ENCODE measurements at regions not wholly inside any gene's neighbourhood (a gene's known extent, or its start where the extent isn't known, plus 50 kb on each side); places are given as distances from the start of the nearest gene placed in this dataset.

GRCh38 chr13:40476175-40476958 is 190.1 kb downstream of the FOXO1 start:
- no peak for DNase-seq

DNA sequence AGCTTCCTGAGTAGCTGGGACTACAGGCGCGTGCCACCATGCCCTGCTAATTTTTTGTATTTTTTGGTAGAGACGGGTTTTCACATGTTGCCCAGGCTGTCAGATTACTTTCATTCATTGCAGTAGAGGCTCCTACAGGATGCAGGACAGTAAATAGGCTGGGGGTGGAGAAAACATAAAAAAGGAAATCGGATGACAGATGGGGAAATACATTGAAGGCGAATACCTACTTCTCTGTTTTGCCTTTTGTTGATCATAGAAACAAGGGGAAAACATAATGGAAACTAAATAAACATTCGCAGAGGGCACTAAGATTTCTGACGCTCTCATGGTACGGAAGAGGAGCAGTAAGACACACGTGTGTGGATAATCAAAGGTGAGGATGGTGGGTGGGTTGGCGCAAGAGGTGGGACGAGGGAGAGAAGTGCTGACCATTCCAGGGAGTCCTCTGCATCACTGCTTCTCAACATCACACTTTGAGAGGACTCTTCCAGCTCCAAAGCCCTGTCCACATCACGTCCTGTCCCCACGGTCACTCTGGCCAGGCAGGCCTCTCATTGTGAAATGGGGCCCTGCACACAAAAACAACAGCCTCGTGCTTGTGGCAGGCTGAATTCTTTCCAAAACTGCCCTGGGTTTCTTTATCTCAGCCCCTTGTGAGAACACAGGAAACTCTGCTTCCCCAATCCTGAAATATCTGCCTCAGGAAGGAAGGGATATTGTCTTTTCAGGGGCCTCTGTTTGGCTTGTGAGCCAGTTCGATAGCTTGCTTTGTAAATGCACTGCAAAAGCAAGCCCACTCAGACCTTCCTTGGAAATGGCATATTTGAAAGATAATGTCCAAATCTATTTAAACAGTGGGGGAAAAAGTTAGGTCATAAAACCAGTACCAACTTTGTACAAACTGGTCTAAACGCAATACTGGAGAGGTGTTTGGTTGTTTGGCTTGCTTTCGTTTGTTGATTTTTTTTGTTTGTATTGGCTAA is 188.5 kb downstream of the FOXO1 start:
- no peak for DNase-seq

DNA sequence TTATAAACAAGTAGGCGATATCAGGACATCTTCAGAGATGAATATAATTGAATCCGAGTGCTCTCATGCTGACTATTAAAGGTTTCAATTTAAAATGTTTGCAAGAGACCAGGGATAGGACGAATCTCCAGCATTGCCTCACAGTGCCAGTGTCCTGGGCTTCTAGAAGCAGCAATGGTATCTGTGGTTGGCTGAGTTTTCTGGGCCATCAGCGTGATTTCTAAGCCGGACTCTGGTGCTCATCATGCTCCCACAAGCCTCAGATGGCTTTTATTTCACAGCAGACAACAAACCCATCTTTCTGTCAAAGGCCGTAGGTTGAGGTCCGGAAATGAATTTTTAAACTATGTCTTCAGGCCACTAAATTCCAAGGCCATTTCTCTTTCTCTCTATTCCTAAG is 187.7 kb downstream of the FOXO1 start:
- no peak for DNase-seq

- DNase-seq: no peak
Measured at GRCh38 chr13:40479196-40479845, 187.1 kb downstream of the FOXO1 start.

DNA sequence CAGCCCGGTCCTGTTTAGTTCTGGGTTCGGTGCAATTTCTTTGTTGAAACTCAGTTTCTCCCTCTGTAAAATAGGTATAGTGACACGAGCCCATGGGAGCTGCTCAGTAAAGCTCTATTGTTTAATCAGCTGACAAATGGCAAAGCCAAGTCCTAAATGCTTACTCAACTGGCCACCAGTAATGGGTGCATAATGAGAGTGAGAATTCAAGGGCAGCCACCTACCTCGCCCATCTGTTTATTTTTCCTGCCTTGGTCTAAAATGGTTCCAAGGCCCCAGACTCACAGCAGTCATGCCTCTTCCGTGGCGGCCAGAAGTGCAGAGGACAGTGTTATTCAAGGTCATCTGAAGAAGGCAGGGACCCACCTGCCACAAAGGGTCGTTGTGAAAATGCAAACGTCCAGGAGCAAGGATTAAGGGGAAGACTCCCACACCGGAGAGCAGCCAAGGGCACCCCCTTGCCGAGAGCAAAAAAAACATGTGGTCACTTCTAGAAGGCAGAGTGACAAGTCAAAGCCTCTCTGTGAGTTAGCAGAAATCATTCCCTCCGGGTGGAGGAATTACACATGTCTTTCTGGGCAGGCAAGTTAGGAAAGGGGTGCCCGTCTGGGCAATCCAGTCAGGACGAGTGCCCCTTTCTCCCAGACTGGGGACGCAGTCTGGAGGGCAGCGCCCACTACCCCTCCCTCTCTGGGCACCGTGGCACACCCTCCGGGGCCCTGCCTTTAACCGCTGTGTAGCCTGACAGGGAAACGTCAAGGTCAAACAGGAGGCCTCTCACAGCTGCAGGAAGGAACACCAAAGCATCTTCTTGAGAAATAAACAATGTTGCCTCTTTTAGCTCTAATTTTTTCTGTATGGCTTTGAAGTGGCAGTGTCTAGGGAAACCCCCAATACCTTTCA is 186.2 kb downstream of the FOXO1 start:
- no peak for DNase-seq

GRCh38 chr13:40480915-40481516 is 185.4 kb downstream of the FOXO1 start:
- no peak for DNase-seq

GRCh38 chr13:40483601-40484000 is 182.8 kb downstream of the FOXO1 start:
- no peak for DNase-seq

DNA sequence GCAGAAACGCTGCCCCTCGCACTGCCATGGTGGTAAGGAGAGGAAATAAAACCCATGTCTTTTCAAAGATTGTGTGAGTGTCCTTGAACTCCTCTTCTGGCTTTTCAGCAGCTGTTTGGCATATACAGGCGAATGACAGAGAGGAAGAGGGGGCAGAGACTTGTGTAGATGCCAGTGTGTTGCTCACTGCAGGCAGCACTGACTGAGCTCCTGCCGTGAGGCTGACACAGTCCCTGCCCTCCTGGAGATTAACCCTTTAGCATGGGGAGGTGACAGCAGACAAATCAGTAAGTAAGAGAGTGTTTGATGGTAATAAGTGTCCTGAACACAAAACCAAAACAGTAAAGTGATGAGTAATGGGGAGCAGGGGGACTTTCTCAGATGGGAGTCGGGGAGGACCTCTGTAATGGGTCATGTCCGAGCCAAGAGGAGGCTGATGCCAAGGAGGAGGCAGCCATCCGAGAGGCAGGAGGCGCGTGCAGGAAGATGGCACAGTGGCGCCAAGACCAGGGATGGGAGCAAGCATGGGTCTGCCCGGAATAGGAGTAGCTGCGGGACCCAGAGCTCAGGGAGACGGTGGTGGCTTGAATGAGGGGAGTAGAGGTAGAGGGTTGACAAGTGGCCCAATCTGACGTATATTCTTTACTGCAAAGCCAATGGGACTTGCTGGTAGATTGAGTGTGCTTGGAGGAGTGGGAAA is 182.2 kb downstream of the FOXO1 start:
- DNase-seq: no peak

GRCh38 chr13:40484974-40485373 is 181.5 kb downstream of the FOXO1 start:
- no peak for DNase-seq

- DNase-seq: peak; percentile 65
Measured at GRCh38 chr13:40485611-40486517, 180.6 kb downstream of the FOXO1 start.

- no peak for DNase-seq
Measured at GRCh38 chr13:40486518-40487163, 179.8 kb downstream of the FOXO1 start.

- DNase-seq: no peak
Measured at GRCh38 chr13:40488869-40489391, 177.5 kb downstream of the FOXO1 start.

- DNase-seq: no peak
Measured at GRCh38 chr13:40490086-40490758, 176.2 kb downstream of the FOXO1 start.

GRCh38 chr13:40492511-40492910 is 173.9 kb downstream of the FOXO1 start:
- no peak for DNase-seq

DNA sequence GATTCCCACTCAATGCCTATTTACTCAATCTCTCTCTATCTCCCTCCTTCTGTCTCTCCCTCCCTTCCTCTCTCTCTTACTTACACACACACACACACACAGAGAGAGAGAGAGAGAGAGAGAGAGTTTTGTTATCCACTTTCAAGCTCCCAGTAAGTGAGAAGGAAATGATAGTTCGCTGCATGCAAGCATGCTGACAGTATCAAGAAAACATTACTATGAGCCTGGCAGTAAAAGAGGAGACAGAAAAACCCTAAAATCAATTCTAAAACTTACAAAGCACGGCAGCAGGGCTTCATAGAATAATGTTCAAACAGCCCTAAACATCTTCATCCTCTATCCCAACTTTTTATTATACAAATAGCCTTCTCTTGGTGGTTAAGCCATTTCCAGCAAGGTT is 171.9 kb downstream of the FOXO1 start:
- no peak for DNase-seq

DNA sequence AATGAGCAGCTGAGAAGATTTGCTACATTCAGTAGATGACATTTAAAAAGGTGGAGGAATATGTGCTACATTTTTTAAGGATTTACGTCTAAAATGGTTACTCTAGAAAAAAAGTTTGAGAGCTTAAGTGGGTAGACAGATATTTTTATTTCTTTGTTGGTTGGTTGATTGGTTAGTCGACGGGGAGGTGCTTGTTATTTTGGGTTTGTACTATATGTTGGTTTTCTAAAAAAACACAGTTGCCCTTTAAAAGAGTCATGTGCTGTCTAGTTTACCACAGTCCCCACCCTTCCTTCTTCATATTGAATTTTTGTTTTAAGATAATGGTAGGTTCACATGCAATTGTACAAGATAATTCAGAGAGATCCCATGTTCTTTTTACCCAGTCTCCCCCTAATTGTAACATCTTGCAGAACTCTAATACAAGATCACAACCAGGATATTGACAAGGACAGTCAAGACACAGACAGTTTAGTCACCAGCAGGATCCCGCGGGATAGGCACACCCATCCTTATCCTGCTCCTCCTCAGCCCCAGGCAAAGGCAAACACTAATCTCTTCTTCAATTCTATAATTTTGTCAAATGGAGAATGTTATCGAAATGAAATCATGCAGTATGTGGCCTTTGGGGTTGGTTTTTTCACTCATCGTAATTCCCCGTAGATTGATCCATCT is 171.4 kb downstream of the FOXO1 start:
- DNase-seq: no peak

DNA sequence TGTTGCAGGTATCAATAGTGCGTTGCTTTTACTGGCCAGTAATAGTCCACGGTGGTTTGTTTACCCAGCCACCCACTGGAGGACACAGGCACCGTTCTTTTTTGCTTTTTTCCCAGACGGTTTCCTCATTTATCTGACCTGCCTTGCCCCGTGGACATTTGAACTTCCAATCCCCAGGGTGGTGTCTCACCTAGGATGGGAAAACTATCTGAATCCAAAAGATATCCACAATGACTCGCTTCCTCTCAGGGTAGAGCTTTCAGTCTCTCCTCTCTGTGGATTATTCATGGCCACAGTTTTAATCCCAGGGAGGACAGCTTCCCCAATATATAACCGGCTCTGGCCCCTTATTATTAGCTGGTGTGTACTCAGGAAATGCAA is 170.8 kb downstream of the FOXO1 start:
- DNase-seq: no peak
